ENCODE measurements at regions not wholly inside any gene's neighbourhood (a gene's known extent, or its start where the extent isn't known, plus 50 kb on each side); places are given as distances from the start of the nearest gene placed in this dataset.

DNA sequence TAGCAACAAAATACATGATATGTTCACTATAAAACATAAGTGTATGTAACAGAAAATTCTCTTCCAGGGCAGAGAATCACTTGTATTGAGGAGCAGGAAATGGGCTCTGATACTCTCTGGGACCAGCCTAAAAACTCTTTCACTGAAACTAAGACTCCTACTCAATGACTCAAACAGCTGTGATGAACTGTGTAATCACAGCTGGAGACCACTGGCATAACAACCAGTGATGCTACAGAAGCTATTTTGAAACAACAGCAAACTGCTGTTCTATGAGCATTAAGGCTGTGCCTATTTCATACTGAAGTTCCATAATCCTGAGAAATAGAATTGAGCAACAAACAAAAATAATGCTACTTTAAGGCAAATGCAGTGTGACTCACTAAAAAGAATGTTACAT lies 594.0 kb downstream of the HINT1 start:
- no peak overlapping the region for H2AFZ ChIP-seq (ENCODE audit: low read length)
- no peak overlapping the region for H3K4ac ChIP-seq (ENCODE audit: low read length)
- H3K23ac ChIP-seq (ENCODE audit: low read depth, low read length, poor library complexity) = no peak overlapping the region
- H4K91ac ChIP-seq (ENCODE audit: low read depth, low read length, poor library complexity) = no peak overlapping the region
- no peak overlapping the region for H2BK12ac ChIP-seq (ENCODE audit: low read length)
- H3K27ac ChIP-seq (replicated peaks; ENCODE audit: low read length) = no peak overlapping the region
- no peak overlapping the region for H3K4me2 ChIP-seq (ENCODE audit: insufficient read depth, low read length, poor library complexity, severe bottlenecking)
- H2BK15ac ChIP-seq (ENCODE audit: low read length) = no peak overlapping the region
- no peak overlapping the region for H2BK5ac ChIP-seq (ENCODE audit: low read length)
- no peak overlapping the region for H3K4me3 ChIP-seq (ENCODE audit: low read length in 2 of 2)
- no peak overlapping the region for H3K18ac ChIP-seq (ENCODE audit: low read length)
- H3K27me3 ChIP-seq (ENCODE audit: control insufficient read depth in 3 of 3, insufficient read depth in 3 of 3, low read depth in 1 of 3, low read length in 3 of 3) = no peaks in the 10 kb centered on the region
- H3K36me3 ChIP-seq (replicated peaks in 1 of 2; ENCODE audit: control insufficient read depth in 2 of 2, insufficient read depth in 2 of 2, low read length in 2 of 2) = no peaks in the 10 kb centered on the region
- H2AK5ac ChIP-seq (ENCODE audit: low read depth, low read length) = no peak overlapping the region
- H2BK120ac ChIP-seq (ENCODE audit: low read depth, low read length) = no peak overlapping the region
- no peak overlapping the region for H3K9ac ChIP-seq (ENCODE audit: low read depth, low read length, poor library complexity)
- no peak for DNase-seq (ENCODE audit: low spot score)
- H3K79me1 ChIP-seq (ENCODE audit: low read depth, low read length) = no peaks in the 10 kb centered on the region
- H3K9me3 ChIP-seq (replicated peaks in 1 of 2; ENCODE audit: control insufficient read depth in 2 of 2, insufficient read depth in 1 of 2, low read depth in 1 of 2, low read length in 2 of 2) = no peaks in the 10 kb centered on the region
- H4K8ac ChIP-seq (ENCODE audit: low read depth, low read length) = no peak overlapping the region
- no peak overlapping the region for H3K14ac ChIP-seq (ENCODE audit: low read length)
- H3K4me1 ChIP-seq (ENCODE audit: control insufficient read depth in 2 of 2, insufficient read depth in 1 of 2, low read depth in 1 of 2, low read length in 2 of 2) = no peaks in the 10 kb centered on the region

DNA sequence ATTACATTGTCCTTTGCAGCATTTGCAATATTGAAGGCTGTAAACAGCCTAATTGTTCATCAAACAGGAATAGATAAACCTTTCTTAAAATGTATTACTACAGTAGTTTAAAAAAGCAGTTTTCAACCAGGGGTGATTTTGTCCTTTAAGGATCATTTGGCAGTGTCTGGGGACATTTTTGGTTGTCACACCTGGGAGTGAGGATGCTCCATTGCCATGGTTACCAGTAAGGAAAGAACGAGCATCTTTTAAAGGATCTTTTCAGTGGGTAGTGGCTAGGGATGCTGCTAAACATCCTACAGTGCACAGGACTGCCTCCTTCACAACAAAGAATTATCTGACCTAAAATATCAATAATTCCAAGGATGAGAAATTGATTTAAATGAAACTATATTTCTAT lies 596.3 kb downstream of the HINT1 start:
- Histone ChIP-seq H3K4me2 (ENCODE audit: insufficient read depth, low read length, poor library complexity, severe bottlenecking) (no peak overlapping the region), H3K23ac (ENCODE audit: low read depth, low read length, poor library complexity) (no peak overlapping the region), H3K36me3 (replicated peaks in 1 of 2; ENCODE audit: control insufficient read depth in 2 of 2, insufficient read depth in 2 of 2, low read length in 2 of 2) (no peaks in the 10 kb centered on the region), H3K14ac (ENCODE audit: low read length) (no peak overlapping the region), H4K8ac (ENCODE audit: low read depth, low read length) (no peak overlapping the region), H3K27me3 (ENCODE audit: control insufficient read depth in 3 of 3, insufficient read depth in 3 of 3, low read depth in 1 of 3, low read length in 3 of 3) (no peaks in the 10 kb centered on the region), H4K91ac (ENCODE audit: low read depth, low read length, poor library complexity) (no peak overlapping the region), H3K4me3 (ENCODE audit: low read length in 2 of 2) (no peak overlapping the region), H3K18ac (ENCODE audit: low read length) (no peak overlapping the region), H2BK120ac (ENCODE audit: low read depth, low read length) (no peak overlapping the region), H2BK5ac (ENCODE audit: low read length) (no peak overlapping the region), H3K9ac (ENCODE audit: low read depth, low read length, poor library complexity) (no peak overlapping the region), H3K4me1 (ENCODE audit: control insufficient read depth in 2 of 2, insufficient read depth in 1 of 2, low read depth in 1 of 2, low read length in 2 of 2) (no peaks in the 10 kb centered on the region), H3K9me3 (replicated peaks in 1 of 2; ENCODE audit: control insufficient read depth in 2 of 2, insufficient read depth in 1 of 2, low read depth in 1 of 2, low read length in 2 of 2) (no peaks in the 10 kb centered on the region), H3K27ac (replicated peaks; ENCODE audit: low read length) (no peak overlapping the region), H2AK5ac (ENCODE audit: low read depth, low read length) (no peak overlapping the region), H2AFZ (ENCODE audit: low read length) (no peak overlapping the region), H3K79me1 (ENCODE audit: low read depth, low read length) (no peaks in the 10 kb centered on the region), H3K4ac (ENCODE audit: low read length) (no peak overlapping the region), H2BK12ac (ENCODE audit: low read length) (no peak overlapping the region), H2BK15ac (ENCODE audit: low read length) (no peak overlapping the region)
- WGBS, 2 donors (ENCODE audit: extremely low coverage in 2 of 2, insufficient read length in 2 of 2, insufficient replicate concordance in 1 of 2) = no CpG with 5 or more reads among the region's 1 CpG
- no peak for DNase-seq (ENCODE audit: low spot score)

DNA sequence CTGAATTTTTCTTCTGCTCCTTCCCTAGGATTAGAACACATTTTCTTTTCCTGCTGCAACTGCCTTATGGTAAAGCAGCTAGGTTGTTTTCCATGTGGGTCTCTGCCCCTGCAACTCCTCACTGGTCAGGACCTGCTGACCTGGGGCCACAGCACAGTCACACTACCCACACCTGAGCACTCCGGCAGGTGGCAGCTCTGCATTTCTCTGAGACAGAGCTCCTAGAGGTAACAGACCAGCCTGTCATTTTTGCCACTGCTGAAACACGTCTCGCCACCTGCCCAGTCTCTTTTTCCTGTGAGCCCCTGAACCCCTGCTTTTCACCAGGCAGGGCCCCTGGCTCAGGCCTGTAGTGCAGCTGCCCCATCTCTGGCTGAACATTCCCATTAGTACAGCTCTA lies 609.6 kb downstream of the HINT1 start:
- H3K9ac ChIP-seq (ENCODE audit: low read depth, low read length, poor library complexity) = no peak overlapping the region
- no CpG with 5 or more reads among the region's 3 CpGs for WGBS, 2 donors (ENCODE audit: extremely low coverage in 2 of 2, insufficient read length in 2 of 2, insufficient replicate concordance in 1 of 2)
- no peak overlapping the region for H3K4me3 ChIP-seq (ENCODE audit: low read length in 2 of 2)
- no peak overlapping the region for H4K91ac ChIP-seq (ENCODE audit: low read depth, low read length, poor library complexity)
- no peaks in the 10 kb centered on the region for H3K79me1 ChIP-seq (ENCODE audit: low read depth, low read length)
- H3K9me3 ChIP-seq (replicated peaks in 1 of 2; ENCODE audit: control insufficient read depth in 2 of 2, insufficient read depth in 1 of 2, low read depth in 1 of 2, low read length in 2 of 2) = no peaks in the 10 kb centered on the region
- no peak overlapping the region for H2BK120ac ChIP-seq (ENCODE audit: low read depth, low read length)
- no peak overlapping the region for H4K8ac ChIP-seq (ENCODE audit: low read depth, low read length)
- H3K18ac ChIP-seq (ENCODE audit: low read length) = no peak overlapping the region
- no peaks in the 10 kb centered on the region for H3K36me3 ChIP-seq (replicated peaks in 1 of 2; ENCODE audit: control insufficient read depth in 2 of 2, insufficient read depth in 2 of 2, low read length in 2 of 2)
- H2AK5ac ChIP-seq (ENCODE audit: low read depth, low read length) = no peak overlapping the region
- no peak overlapping the region for H2BK15ac ChIP-seq (ENCODE audit: low read length)
- no peak overlapping the region for H3K4me2 ChIP-seq (ENCODE audit: insufficient read depth, low read length, poor library complexity, severe bottlenecking)
- no peaks in the 10 kb centered on the region for H3K27me3 ChIP-seq (ENCODE audit: control insufficient read depth in 3 of 3, insufficient read depth in 3 of 3, low read depth in 1 of 3, low read length in 3 of 3)
- no peak overlapping the region for H2BK5ac ChIP-seq (ENCODE audit: low read length)
- DNase-seq (ENCODE audit: low spot score) = no peak
- no peak overlapping the region for H2AFZ ChIP-seq (ENCODE audit: low read length)
- no peak overlapping the region for H2BK12ac ChIP-seq (ENCODE audit: low read length)
- H3K4me1 ChIP-seq (ENCODE audit: control insufficient read depth in 2 of 2, insufficient read depth in 1 of 2, low read depth in 1 of 2, low read length in 2 of 2) = no peaks in the 10 kb centered on the region
- H3K23ac ChIP-seq (ENCODE audit: low read depth, low read length, poor library complexity) = no peak overlapping the region
- H3K27ac ChIP-seq (replicated peaks; ENCODE audit: low read length) = no peak overlapping the region
- H3K4ac ChIP-seq (ENCODE audit: low read length) = no peak overlapping the region
- no peak overlapping the region for H3K14ac ChIP-seq (ENCODE audit: low read length)

DNA sequence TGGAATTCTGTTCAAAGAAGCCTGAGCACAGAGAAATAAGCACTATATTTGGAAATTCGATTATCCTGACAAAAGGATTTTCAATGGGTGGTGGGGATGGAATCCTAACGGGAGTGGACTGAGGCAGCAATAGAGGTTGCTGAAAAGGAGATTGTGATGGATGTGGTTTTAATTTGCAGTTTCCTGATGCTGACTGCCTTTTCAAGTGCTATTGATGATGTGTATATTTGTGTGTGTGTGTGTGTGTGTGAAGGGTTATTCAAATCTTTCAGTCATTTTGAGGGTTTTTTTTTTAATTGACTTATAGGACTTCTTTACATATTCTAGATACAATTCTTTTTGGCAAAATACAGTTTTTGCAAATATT lies 614.5 kb downstream of the HINT1 start:
- Histone ChIP-seq H3K14ac (ENCODE audit: low read length) (no peak overlapping the region), H3K4me3 (ENCODE audit: low read length in 2 of 2) (no peak overlapping the region), H2BK15ac (ENCODE audit: low read length) (no peak overlapping the region), H2BK12ac (ENCODE audit: low read length) (no peak overlapping the region), H3K23ac (ENCODE audit: low read depth, low read length, poor library complexity) (no peak overlapping the region), H2AK5ac (ENCODE audit: low read depth, low read length) (no peak overlapping the region), H3K9me3 (replicated peaks in 1 of 2; ENCODE audit: control insufficient read depth in 2 of 2, insufficient read depth in 1 of 2, low read depth in 1 of 2, low read length in 2 of 2) (no peaks in the 10 kb centered on the region), H4K8ac (ENCODE audit: low read depth, low read length) (no peak overlapping the region), H3K4me2 (ENCODE audit: insufficient read depth, low read length, poor library complexity, severe bottlenecking) (no peak overlapping the region), H3K9ac (ENCODE audit: low read depth, low read length, poor library complexity) (no peak overlapping the region), H3K79me1 (ENCODE audit: low read depth, low read length) (no peaks in the 10 kb centered on the region), H3K27me3 (ENCODE audit: control insufficient read depth in 3 of 3, insufficient read depth in 3 of 3, low read depth in 1 of 3, low read length in 3 of 3) (no peaks in the 10 kb centered on the region), H4K91ac (ENCODE audit: low read depth, low read length, poor library complexity) (no peak overlapping the region), H3K27ac (replicated peaks; ENCODE audit: low read length) (no peak overlapping the region), H2BK120ac (ENCODE audit: low read depth, low read length) (no peak overlapping the region), H3K36me3 (replicated peaks in 1 of 2; ENCODE audit: control insufficient read depth in 2 of 2, insufficient read depth in 2 of 2, low read length in 2 of 2) (no peaks in the 10 kb centered on the region), H3K4ac (ENCODE audit: low read length) (no peak overlapping the region), H2BK5ac (ENCODE audit: low read length) (no peak overlapping the region), H3K18ac (ENCODE audit: low read length) (no peak overlapping the region), H3K4me1 (ENCODE audit: control insufficient read depth in 2 of 2, insufficient read depth in 1 of 2, low read depth in 1 of 2, low read length in 2 of 2) (no peaks in the 10 kb centered on the region), H2AFZ (ENCODE audit: low read length) (no peak overlapping the region)
- no CpG with 5 or more reads among the region's 2 CpGs for whole genome bisulfite sequencing, 2 donors (ENCODE audit: extremely low coverage in 2 of 2, insufficient read length in 2 of 2, insufficient replicate concordance in 1 of 2)
- DNase-seq (ENCODE audit: low spot score) = no peak

Data from neuronal stem cell (in vitro differentiated cells).